Stomach (tissue), 4 donors: ENCODE measurements at regions not wholly inside any gene's neighbourhood (a gene's known extent, or its start where the extent isn't known, plus 50 kb on each side); places are given as distances from the start of the nearest gene placed in this dataset.

Experiments
- EP300 ChIP-seq: sonication (generic); formaldehyde crosslinking; IDR thresholded peaks from one replicate; pipeline ENCODE4 v1.6.1; 2017; ENCODE audit warnings: antibody characterized with exemption
- POLR2A ChIP-seq, 4 donors: fragments of 450-650 bp; IDR thresholded peaks; one replicate each; pipeline ENCODE4 v1.6.1; 2016; ENCODE audit warnings: antibody characterized with exemption in 4 of 4, control low read depth in 2 of 4, mild to moderate bottlenecking in 1 of 4, moderate library complexity in 1 of 4
- POLR2AphosphoS5 ChIP-seq, 3 donors: sonication (generic); formaldehyde crosslinking; IDR thresholded peaks; one replicate each; pipeline ENCODE4 v1.6.1; 2016; ENCODE audit warnings: antibody characterized with exemption in 3 of 3
- TF ChIP-seq, protein P1 (sequence below), 7 experiments: fragments of 450-650 bp in 4 of 7; fragments of 200-600 bp in 3 of 7; sonication (generic) in 3 of 7; IDR thresholded peaks; one replicate each; pipeline ENCODE4 v1.5.1; 2016 to 2019; ENCODE audit warnings: antibody characterized with exemption in 7 of 7, control low read depth in 2 of 7, mild to moderate bottlenecking in 1 of 7

DNA sequence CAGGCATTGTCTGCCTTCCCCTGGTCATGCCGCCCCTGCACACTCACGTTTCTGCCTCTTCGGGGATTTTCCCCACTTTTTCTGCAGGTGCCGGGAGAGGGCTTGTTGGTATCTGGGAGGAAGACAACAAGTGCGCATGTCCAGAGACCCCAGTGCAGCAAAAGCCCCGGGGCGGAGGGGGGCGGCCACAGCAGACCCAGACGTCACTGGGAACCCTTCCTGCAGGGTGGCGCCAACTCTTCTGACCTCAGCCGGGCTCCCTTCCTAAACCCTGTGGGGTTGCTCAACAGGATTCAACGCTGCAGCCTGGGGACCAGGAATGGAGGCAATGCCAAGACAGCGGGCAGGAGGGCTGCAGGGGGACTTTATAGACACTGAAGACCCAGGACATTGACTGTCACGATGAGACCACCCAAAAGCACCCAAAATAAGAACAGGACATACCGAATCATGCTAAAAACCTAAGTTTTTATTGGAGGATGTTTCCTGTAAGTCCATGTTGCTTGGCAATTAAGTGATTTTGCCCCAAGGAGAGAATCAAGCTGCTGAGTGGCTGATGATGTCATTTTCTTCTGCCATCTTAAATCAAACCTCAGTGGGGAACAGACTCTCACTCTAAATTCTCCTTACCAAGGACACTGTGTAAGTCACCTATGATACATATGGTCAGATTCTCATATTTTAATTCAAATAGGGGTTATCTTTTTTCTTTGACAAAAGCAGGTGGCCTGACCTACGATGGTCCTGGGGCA lies 62.9 kb upstream of the SIMC1 start:
- TF ChIP-seq, protein P1, sequence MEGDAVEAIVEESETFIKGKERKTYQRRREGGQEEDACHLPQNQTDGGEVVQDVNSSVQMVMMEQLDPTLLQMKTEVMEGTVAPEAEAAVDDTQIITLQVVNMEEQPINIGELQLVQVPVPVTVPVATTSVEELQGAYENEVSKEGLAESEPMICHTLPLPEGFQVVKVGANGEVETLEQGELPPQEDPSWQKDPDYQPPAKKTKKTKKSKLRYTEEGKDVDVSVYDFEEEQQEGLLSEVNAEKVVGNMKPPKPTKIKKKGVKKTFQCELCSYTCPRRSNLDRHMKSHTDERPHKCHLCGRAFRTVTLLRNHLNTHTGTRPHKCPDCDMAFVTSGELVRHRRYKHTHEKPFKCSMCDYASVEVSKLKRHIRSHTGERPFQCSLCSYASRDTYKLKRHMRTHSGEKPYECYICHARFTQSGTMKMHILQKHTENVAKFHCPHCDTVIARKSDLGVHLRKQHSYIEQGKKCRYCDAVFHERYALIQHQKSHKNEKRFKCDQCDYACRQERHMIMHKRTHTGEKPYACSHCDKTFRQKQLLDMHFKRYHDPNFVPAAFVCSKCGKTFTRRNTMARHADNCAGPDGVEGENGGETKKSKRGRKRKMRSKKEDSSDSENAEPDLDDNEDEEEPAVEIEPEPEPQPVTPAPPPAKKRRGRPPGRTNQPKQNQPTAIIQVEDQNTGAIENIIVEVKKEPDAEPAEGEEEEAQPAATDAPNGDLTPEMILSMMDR (IDR thresholded peaks at IDR 0.05) = no peak
- TF ChIP-seq POLR2AphosphoS5 (IDR thresholded peaks at IDR 0.05) = no peak
- no peak for TF ChIP-seq POLR2A (IDR thresholded peaks at IDR 0.05)
- TF ChIP-seq EP300 = no peak
